Activated naive CD4-positive, alpha-beta T cell treated with anti-CD3 and anti-CD28 coated beads, Interleukin-2, amount 10 ng/mL, durations not matched to agents 7 days and 5 days (primary cell): ENCODE measurements at regions not wholly inside any gene's neighbourhood (a gene's known extent, or its start where the extent isn't known, plus 50 kb on each side); places are given as distances from the start of the nearest gene placed in this dataset.
"Not testable (repeated sequence)": the region's sequence is repeated elsewhere in the genome, so short reads cannot be mapped to it uniquely, and the experiment has no call there.

Experiments used
- CTCF ChIA-PET: fragments of 350-600 bp; sonication (Branson Sonifier 250); formaldehyde crosslinking; loops from one replicate; lab custom pipeline; 2021; ENCODE audit warnings: antibody characterized with exemption; lab: Charles Lee
- DNase-seq: peaks from one replicate; pipeline ENCODE4 v3.0.0-alpha.2; 2020
- H3K27ac Mint-ChIP-seq: one replicate; pipeline ENCODE4 v1.8.0; 2021; ENCODE audit warnings: mild to moderate bottlenecking, moderate library complexity, mixed read lengths
- H3K27me3 Mint-ChIP-seq: one replicate; pipeline ENCODE4 v1.8.0; 2021; ENCODE audit warnings: mild to moderate bottlenecking, mixed read lengths
- H3K36me3 Mint-ChIP-seq: one replicate; pipeline ENCODE4 v1.8.0; 2021; ENCODE audit warnings: mixed read lengths
- H3K4me1 Mint-ChIP-seq: one replicate; pipeline ENCODE4 v1.8.0; 2021; ENCODE audit warnings: mixed read lengths
- H3K4me3 Mint-ChIP-seq: one replicate; pipeline ENCODE4 v1.8.0; 2021; ENCODE audit warnings: mild to moderate bottlenecking, moderate library complexity, mixed read lengths
- H3K9me3 Mint-ChIP-seq: one replicate; pipeline ENCODE4 v1.8.0; 2021; ENCODE audit warnings: mixed read lengths

DNA sequence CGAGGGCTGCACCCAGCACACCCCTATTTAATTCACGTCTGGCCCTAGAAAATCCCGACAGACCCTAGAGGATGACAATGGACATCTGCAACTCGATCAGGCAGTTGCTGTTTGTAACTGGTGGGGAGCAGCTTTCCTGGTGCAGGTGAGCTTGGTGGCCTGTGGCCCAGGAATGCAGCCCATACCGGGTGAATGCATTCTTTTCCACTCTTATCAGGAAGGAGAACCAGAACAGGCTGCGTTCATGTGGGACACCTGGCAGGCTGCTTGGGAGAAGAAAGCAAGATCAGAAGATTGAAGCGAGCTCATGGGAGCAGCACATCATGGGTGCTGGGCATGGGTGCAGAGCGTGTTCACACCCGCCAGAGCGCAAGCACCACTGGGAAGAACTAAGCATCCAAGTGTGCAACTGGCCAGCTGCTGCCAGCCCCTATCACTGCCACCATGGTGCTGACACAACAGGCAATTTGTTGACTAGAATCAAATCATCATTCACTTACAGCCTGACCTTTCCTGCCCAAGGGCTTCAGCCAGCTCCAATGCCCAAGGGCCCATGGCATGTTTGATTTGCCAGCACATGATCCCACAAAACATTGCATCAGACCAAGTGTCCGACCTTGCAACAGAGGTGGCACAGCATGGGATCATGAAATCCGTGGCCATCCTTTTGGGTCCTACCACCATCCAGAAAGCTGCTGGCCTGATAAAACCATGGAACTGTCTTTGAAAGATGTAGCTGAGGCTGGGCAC, 241.7 kb upstream of the ID2 start:
- DNase-seq = no peak
- peaks cover 17% of the 10 kb centered on the region for H3K4me1 Mint-ChIP-seq
- H3K27ac Mint-ChIP-seq = no peak overlapping the region
- no peak overlapping the region for H3K4me3 Mint-ChIP-seq
- H3K9me3 Mint-ChIP-seq = no peaks in the 10 kb centered on the region
- H3K36me3 Mint-ChIP-seq = no peaks in the 10 kb centered on the region
- peaks cover 17% of the 10 kb centered on the region for H3K27me3 Mint-ChIP-seq
- CTCF ChIA-PET = no interaction called here

DNA sequence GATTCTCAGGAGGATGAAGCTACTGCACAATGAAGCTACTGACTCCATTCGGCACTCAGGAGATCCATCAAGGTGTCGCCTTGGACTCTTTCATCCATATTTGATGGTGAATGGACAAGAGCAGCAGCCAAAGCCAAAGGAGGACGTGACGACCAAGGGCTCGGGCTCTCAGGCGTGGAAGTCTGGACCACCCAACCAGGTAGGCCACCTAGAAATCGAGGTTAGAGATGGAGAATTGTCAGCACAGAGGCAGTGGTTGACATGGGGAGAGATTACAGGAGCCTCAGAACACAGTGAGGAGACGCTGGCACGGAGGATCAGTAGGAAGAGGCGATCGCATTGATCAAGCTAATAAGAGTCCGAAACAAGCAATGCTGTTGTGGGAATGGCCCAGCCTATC, 240.5 kb upstream of the ID2 start:
- Mint-ChIP-seq H3K27me3 (peaks cover 26% of the 10 kb centered on the region), H3K4me3 (no peak overlapping the region), H3K4me1 (peaks cover 16% of the 10 kb centered on the region), H3K27ac (no peak overlapping the region), H3K9me3 (no peaks in the 10 kb centered on the region), H3K36me3 (no peaks in the 10 kb centered on the region)
- CTCF ChIA-PET = no interaction called here
- no peak for DNase-seq

DNA sequence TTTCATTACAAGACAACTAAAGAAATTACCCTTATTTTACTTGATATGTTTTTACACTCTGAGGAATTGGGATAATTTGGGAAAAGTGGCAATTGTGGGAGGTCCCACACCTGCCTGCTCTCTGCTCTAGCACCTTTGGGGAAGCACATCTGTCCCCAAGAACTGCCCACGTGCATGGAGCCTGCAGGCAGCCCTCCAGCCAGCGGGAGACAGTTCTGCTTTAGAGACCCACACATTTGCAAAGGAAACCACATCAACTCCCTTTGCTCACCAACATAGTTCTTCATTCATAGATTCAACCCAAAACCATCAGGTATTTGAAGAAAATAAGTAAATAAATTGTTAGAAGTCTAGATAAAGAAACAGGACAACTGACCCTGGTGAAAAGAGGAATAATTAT, 239.9 kb upstream of the ID2 start:
- peaks cover 16% of the 10 kb centered on the region for H3K4me1 Mint-ChIP-seq

DNA sequence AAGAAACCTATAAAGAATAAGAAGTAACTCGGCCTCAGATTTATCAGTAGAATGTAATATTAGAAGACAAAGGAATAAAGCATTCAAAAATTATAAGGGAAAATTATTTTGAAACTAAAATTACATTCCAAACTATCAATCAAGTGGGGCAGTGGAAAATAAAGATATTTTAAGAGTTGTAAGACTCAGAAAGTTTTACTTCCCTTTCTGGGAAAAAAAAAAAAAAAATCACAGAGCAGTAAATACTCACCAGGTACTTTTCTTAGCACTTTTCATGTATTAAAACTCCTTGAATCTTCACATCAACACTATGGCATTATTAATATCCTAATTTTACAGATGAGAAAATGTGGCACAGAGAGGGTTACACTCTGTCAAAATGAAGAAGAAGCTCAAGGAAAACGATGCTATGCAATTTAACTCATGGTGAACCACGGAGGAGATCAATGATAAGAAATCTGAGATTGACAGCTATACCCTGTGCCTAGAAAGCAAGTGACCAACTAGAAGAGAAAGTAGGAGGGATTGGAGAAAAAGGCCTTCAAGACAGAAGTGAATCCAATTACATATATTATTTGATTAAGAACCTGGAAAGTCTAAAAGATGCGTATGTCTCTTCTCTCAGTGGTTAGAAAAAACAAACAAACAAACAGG, 238.9 kb upstream of the ID2 start:
- DNase-seq = no peak
- Mint-ChIP-seq H3K27me3 (peaks cover 39% of the 10 kb centered on the region), H3K27ac (no peak overlapping the region), H3K36me3 (no peaks in the 10 kb centered on the region), H3K4me3 (no peak overlapping the region), H3K9me3 (no peaks in the 10 kb centered on the region), H3K4me1 (peaks cover 16% of the 10 kb centered on the region)
- CTCF ChIA-PET = no interaction called here

More for the DNA sequence above, 239.9 kb upstream of the ID2 start:
- no peak overlapping the region for H3K27ac Mint-ChIP-seq
- CTCF ChIA-PET = no interaction called here
- peaks cover 32% of the 10 kb centered on the region for H3K27me3 Mint-ChIP-seq
- no peak overlapping the region for H3K4me3 Mint-ChIP-seq
- no peaks in the 10 kb centered on the region for H3K9me3 Mint-ChIP-seq
- H3K36me3 Mint-ChIP-seq = no peaks in the 10 kb centered on the region
- no peak for DNase-seq

DNA sequence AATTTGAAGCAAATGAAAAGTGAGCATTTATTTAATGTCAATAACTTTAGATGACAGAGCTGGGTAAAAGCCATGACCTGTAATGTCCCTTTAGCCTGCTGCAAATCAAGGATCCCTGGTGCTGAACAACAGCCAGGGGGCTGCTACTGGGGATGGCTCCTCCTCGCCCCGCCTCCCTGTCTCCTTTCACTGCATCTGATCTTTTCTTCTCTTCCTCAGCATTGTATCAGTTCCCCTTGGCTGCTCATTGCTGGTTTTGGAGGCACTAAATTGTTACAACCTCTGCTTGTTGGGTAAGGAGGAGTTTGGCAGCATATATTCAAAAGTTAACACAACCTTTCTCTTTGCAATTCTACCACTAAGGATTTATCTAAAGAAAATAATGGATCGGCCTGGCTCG, 236.3 kb upstream of the ID2 start:
- Mint-ChIP-seq H3K4me3 (no peak overlapping the region), H3K4me1 (peaks cover 10% of the 10 kb centered on the region), H3K27ac (no peak overlapping the region), H3K27me3 (peaks cover 49% of the 10 kb centered on the region), H3K9me3 (no peaks in the 10 kb centered on the region), H3K36me3 (no peaks in the 10 kb centered on the region)
- no peak for DNase-seq
- CTCF ChIA-PET = no interaction called here

DNA sequence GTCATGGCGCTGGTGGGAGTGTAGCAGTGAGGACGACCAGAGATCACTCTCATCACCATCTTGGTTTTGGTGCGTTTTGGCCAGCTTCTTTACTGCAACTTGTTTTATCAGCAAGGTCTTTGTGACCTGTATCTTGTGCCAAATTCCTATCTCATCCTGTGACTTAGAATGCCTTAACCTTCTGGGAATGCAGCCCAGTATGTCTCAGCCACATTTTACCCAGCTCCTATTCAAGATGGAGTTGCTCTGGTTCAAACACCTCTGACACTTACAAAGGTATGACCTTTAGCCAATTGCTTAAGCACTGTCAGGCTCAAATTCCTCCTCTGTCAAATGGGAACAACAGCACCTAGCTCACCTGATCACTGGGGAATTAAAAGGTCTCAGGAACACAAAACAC, 235.1 kb upstream of the ID2 start:
- Mint-ChIP-seq H3K4me1 (peaks cover 10% of the 10 kb centered on the region), H3K27me3 (peaks cover 47% of the 10 kb centered on the region)
- H3K36me3 Mint-ChIP-seq, DNase-seq, H3K4me3 Mint-ChIP-seq, H3K27ac Mint-ChIP-seq, H3K9me3 Mint-ChIP-seq: not testable (repeated sequence)
- CTCF ChIA-PET = interaction anchor here (1.0 kb wide), 1 partner anchor 74 kb away, joined by 3 read pairs; no protein-coding TSS in a partner anchor

DNA sequence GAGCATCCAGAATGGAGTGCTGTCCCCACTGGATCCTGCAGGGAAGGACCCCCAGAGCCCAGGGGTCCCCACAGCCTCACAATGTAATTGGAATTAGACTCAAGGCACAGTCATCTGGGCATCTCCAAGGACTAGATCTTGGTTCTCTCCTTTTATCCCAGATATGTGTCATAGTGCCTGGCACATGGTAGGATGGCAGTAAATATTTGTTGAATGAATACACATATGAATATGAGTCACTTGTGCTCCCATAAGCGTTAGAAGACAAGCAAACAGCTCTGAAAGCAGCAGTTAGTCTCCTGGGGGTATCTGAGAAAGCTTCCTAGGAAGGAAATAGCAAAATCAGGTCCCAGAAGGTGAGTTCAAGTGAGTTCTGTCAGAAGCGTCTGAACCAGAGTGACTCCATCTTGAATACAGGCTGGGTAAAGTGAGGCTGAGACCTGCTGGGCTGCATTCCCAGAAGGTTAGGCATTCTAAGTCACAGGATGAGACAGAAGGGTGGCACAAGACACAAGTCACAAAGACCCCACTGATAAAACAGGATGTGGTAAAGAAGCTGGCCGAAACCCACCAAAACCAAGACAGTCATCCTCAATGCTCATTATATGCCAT, 234.1 kb upstream of the ID2 start:
- Mint-ChIP-seq H3K27me3 (peaks cover 48% of the 10 kb centered on the region), H3K27ac (no peak overlapping the region), H3K36me3 (no peaks in the 10 kb centered on the region), H3K4me3 (no peak overlapping the region), H3K4me1 (peaks cover 3% of the 10 kb centered on the region), H3K9me3 (no peaks in the 10 kb centered on the region)
- CTCF ChIA-PET = interaction anchor here (1.0 kb wide), 1 partner anchor 75 kb away, joined by 3 read pairs; no protein-coding TSS in a partner anchor
- no peak for DNase-seq

DNA sequence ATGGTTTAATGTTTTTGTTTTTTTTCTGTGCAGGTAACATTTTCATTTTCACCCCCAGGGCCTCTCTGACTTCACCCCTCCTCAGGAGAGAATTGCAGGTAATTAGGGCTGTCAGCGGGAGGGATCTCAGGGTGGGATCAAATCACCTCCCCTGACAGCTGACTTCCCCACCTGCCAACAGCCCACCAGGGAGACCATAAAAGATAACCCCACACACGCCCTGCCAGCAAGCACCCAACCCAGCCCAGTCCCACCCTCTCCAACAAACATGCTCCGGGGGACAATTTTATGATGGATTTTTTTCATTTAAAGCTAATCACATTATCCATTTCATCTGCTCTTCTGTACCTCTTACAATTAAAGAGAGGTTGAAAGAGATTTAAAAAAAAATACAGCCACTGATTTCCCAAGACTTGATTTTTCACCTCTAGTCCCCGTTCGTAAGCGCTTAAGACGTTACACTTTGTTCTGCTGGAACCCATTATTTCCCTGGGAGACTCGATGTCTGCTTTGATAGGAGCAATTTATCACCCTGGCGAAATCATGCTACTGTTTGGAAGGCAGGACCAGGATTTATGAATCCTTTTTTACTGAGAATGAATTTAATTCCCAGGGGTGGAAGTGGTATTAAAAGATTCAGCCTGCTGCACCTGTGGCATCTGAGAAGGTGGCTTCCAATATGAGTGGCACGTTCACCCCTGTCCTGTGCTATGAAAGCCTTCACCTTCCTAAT, 232.9 kb upstream of the ID2 start:
- Mint-ChIP-seq H3K36me3 (no peaks in the 10 kb centered on the region), H3K9me3 (no peaks in the 10 kb centered on the region), H3K4me3 (no peak overlapping the region), H3K27ac (no peak overlapping the region), H3K27me3 (peaks cover 53% of the 10 kb centered on the region), H3K4me1 (no peaks in the 10 kb centered on the region)
- DNase-seq = no peak
- CTCF ChIA-PET = no interaction called here

DNA sequence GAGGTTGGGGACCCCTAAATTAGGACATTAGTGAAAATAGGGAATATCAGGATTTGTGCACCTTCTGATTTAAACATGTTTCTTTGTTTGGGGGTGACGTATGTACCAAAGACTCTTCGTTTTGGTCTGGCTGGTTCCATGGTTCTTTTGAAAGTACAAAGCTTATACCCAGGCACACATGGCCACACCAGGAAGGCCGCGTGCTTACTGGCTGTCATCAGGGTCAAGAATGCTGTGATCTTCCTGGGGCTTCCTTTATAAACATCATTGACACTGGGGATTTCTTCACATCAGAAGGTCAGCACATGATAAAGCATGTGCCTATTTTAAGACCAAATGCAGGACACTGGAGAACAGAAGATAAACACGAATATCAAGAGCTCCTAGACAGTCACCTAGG, 230.6 kb upstream of the ID2 start:
- peaks cover 51% of the 10 kb centered on the region for H3K27me3 Mint-ChIP-seq
- no peak overlapping the region for H3K4me3 Mint-ChIP-seq
- H3K4me1 Mint-ChIP-seq = peaks cover 18% of the 10 kb centered on the region
- H3K36me3 Mint-ChIP-seq = no peaks in the 10 kb centered on the region
- CTCF ChIA-PET = no interaction called here
- no peak overlapping the region for H3K27ac Mint-ChIP-seq
- H3K9me3 Mint-ChIP-seq = no peaks in the 10 kb centered on the region
- DNase-seq = no peak

DNA sequence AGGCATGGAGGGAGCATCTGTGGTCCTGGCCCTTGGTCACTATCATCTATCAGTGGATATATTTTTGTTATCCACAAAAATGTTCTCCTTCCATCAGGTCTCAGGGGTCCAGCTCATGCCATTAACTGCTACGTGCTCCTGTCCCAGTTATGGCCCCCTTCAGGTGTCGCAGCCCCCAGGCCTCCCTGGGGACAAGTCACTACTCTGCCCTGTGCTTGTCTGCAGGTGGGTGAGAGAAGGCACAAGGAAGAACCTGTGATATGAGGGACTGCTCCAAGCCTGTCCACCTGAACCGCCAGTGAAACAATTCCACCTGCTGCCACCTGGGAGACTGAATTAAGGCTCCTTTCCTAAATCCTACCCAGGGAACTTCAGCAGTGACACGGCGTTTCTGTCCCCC, 229.6 kb upstream of the ID2 start:
- H3K4me3 Mint-ChIP-seq = no peak overlapping the region

DNA sequence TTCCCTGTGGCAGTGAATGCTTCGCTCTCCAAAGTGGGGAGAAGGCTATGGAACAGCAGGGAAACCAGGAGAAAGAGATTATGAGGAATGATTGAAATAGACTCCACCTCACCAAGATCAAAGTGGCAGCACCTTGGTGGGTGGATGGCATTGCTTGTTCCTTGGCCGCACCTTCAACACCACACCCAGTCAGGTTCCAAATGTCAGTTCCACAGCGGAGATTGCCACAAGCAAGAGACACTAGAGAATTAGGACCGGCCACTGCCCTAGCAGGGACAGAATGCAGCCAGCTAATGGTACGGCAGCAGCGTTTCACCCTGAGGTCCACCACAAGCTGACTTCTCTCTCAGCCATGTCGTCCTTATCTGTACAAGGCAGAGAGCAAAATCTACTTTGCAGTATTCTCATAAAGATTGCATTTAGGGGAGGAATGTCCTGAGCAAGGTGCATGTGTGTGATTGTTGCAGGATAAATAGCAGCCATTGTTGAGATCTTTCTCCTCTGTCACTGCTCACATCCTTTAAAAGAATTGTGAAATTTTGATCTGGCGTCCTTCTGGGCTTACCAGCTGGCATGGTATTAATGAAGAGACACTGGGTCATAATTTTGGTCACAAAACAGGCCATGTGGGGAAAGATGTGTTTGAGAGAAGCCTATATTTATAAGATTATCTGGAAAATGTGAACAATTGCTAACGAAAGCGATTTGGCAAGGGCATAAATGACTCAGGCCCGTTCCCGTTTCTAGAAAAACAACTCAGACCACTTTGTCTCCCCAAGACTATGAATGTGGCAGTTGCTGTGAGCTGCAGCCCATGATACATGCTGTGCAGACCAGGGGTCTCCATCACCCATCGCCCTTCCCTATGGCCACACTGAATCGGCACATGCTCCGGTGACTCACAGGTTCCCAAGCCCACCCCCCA, 228.6 kb upstream of the ID2 start:
- H3K27me3 Mint-ChIP-seq = peaks cover 39% of the 10 kb centered on the region
- DNase-seq = no peak
- peak overlapping the region; percentile 30 for H3K27ac Mint-ChIP-seq
- CTCF ChIA-PET = interaction anchor here (1.3 kb wide), 1 partner anchor 22 kb away, joined by 4 read pairs; no protein-coding TSS in a partner anchor
- H3K4me3 Mint-ChIP-seq = no peak overlapping the region
- no peaks in the 10 kb centered on the region for H3K9me3 Mint-ChIP-seq
- no peaks in the 10 kb centered on the region for H3K36me3 Mint-ChIP-seq
- H3K4me1 Mint-ChIP-seq = peaks cover 33% of the 10 kb centered on the region

More for the DNA sequence above, 229.6 kb upstream of the ID2 start:
- CTCF ChIA-PET = no interaction called here
- Mint-ChIP-seq H3K4me1 (peaks cover 24% of the 10 kb centered on the region), H3K9me3 (no peaks in the 10 kb centered on the region), H3K27me3 (peaks cover 43% of the 10 kb centered on the region), H3K27ac (no peak overlapping the region), H3K36me3 (no peaks in the 10 kb centered on the region)
- DNase-seq = no peak

DNA sequence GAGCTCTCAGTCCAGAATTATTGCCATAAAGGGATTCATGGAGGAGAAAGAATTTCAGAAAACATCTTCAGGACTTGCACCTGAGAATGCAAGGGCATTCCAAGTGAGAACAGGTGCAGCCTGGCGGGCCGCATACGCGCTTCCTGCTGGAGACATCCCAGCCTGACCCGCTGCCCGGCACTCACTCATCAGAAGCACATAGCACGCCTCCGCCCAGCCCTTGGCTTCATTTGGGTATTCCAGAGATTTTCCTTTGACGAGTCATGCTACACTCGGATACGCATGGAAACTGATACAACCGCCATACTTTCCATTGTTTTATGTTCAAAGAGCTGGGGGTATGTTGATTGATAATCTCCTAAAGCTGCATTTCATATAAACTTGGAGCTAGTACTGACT, 228.0 kb upstream of the ID2 start:
- H3K9me3 Mint-ChIP-seq = no peaks in the 10 kb centered on the region
- H3K36me3 Mint-ChIP-seq = no peaks in the 10 kb centered on the region
- H3K4me3 Mint-ChIP-seq = no peak overlapping the region
- H3K4me1 Mint-ChIP-seq = peaks cover 40% of the 10 kb centered on the region
- DNase-seq = no peak
- CTCF ChIA-PET = interaction anchor here (1.3 kb wide), 1 partner anchor 21 kb away, joined by 4 read pairs; no protein-coding TSS in a partner anchor
- H3K27me3 Mint-ChIP-seq = peaks cover 32% of the 10 kb centered on the region
- peak overlapping the region; percentile 30 for H3K27ac Mint-ChIP-seq

DNA sequence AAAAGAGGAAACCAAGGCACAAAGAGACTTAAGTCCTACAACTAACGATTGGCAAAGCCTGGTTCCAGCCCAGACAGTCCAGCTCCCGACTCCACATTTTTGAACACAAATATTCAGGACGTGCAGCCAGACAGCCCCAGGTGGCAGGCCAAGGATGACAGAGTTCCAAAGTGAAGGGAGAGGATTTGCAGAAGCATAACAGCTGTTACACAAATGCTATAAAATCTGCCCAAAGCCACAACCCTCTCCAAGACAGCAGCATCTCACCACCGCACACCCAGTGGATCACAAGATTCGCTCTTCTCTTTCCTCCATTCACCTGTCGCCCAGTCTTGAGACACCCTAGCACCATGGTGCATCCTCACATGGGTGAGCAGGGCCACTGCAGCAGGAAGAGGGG, 227.1 kb upstream of the ID2 start:
- DNase-seq = no peak
- no peak overlapping the region for H3K27ac Mint-ChIP-seq
- H3K4me3 Mint-ChIP-seq = no peak overlapping the region
- peaks cover 32% of the 10 kb centered on the region for H3K27me3 Mint-ChIP-seq
- H3K36me3 Mint-ChIP-seq = no peaks in the 10 kb centered on the region
- CTCF ChIA-PET = no interaction called here
- H3K9me3 Mint-ChIP-seq = no peaks in the 10 kb centered on the region
- peaks cover 48% of the 10 kb centered on the region for H3K4me1 Mint-ChIP-seq
